Renal cortex interstitium (tissue), 11 donors: ENCODE measurements at regions not wholly inside any gene's neighbourhood (a gene's known extent, or its start where the extent isn't known, plus 50 kb on each side); places are given as distances from the start of the nearest gene placed in this dataset.

Experiments
- DNase-seq, 11 donors: peaks; one replicate each; pipeline ENCODE4 v3.0.0-alpha.2; 2013; ENCODE audit warnings: low read depth in 9 of 11, low spot score in 4 of 11; ENCODE audit errors: extremely low read depth in 1 of 11

DNA sequence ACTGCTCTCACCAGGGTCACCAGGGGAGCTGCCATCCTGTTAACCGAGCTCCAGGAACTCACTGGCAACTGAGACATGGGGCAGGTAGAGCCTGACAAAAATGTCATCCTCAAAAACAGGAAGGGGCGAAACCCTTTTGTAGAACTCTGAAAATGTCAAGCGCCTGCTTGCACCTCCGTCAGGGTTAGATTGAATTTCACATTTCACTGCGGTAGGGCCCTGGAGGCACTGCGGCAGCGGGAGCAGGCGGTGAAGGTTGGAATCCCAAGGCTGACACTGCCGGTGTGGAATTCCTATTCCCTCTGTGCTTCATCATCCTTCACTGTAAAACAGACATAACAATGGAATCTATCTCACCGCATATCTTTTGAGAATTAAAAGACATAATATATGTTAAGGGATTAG lies 142.8 kb upstream of the TMCC3 start:
- no peak for DNase-seq

DNA sequence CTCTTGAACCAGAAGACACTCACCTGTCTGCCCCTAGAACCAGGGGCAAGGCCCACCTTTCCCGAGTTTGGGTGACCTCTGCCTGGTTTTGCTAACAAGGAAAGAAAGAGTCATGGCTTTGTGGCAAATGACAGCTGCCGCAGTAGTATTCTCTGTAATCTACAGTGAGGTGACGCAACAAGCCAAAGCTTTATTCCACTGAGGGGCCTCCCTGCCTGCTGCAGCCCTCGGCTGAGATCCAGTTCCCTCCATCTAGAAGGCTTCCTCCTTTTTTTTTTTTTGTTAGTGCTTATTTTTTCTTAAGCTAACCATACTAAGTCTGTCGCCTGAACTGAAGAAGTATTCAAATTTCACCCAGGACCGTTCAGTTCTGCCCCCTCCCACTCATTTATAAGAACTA lies 142.3 kb upstream of the TMCC3 start:
- DNase-seq = no peak

DNA sequence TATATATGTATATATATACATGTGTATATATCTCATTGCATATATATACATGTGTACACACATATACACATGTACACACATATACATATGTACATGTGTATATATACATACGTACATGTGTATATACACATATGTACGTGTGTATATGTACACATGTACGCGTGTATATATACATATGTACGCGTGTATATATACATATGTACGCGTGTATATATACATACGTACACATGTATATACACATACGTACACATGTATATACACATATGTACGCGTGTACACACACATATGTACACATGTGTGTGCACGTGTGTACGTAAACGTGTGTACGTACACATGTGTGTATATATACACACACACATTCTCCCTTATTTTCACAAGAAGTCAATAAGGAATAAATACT lies 141.6 kb upstream of the TMCC3 start:
- DNase-seq = no peak

DNA sequence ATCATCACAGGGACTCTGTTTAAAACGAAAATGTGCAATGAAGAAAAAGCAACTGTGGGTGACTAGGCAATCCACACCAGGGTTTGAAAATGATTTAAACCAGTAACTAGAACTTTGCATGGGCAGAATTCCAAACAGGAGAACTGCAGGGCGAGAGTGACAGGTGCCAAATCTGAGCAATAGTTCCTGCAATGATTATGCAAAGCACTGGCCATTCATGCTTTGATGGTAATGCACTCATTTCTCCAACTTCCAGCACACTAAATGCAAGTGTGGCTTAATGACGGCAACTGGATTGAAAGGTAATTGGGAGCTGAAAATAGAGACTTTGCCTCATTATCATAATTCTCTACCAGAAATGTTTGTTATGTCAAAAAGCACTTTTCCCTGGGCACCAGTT lies 140.5 kb upstream of the TMCC3 start:
- no peak for DNase-seq

DNA sequence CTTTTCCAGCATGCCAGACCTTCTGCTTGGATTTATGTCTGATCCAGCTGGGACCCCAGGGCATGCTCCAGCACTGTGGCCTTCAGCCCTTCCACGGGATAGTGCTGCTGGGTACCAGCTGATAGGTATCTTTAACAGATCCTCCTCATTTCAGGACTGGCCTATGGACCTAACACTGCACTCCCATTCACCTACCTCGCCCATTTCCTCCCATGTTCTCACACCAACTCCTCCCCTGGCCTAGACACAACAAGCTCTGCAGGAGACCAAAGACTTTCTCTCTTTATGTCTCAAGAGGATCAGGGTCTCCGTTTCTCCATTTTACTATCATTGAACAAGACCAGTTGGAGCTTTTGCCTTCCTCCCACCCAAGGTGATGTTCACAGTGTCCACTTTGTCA lies 140.0 kb upstream of the TMCC3 start:
- no peak for DNase-seq

DNA sequence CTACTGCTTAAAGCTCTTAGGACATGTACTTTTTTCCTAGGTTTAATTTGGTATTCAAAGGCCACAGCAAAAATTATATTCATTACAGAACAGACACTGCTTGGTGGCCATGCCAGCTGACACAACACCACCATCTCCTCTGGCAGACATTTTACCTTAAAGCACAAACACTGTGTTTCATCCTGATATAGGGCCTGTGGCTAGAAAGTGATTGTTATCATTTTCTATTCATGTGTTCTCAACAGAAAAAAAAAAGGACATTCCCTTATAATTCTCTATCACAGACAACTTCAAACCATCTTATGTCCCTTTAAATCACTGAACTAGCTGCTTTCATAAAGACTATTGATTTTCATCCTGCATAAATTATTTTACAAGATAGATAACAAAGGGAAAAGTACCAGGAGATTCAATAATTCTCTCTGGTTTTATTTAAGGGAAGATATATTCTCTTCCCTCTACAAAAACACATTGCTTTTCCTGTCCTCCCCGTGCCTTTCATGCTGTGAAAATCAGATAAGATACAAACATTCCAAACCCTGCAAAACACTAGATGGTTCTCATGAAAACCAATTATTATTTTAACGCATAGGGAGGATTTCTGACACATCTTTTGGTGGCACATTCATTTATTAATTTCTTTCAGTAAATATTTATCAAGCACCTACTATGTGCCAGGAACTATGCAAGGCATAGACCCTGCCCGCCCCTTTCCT lies 139.3 kb upstream of the TMCC3 start:
- DNase-seq = no peak

DNA sequence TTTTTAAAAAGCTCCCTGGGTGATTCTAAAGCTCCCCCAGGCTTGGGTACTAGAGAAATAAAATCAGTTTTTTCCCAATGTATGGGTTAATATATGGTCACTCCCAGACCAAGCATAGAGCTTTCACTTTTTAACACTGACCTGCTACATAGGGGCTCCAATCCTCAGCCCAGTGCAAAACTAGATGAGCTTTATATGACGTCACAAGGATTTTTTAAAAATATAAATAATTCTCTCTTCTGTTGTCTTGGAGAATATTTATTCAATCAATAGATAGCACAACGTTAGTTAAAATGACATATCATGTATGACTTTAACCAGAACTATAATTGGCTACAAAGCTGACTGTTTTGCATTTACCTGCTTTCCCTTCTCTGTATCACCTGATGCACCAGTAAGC lies 137.9 kb upstream of the TMCC3 start:
- no peak for DNase-seq

DNA sequence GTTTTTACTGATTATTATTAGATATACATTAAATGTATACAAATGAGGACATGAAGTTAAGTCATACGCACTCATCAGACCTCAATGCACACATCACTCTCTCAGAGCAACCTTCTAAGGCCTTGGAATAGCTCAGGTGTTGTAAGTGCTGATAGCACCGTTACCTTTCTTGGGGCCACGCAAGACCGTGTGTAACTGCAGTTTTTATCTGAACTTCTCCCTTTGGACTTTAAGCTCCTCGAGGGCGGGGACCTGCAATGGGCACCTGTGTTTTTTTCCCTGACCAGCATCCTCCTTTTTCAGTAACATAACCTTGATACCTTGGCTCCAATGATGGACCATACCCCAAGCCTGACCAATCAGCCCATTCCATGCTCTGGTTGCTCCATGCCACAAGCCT lies 136.5 kb upstream of the TMCC3 start:
- DNase-seq = no peak

DNA sequence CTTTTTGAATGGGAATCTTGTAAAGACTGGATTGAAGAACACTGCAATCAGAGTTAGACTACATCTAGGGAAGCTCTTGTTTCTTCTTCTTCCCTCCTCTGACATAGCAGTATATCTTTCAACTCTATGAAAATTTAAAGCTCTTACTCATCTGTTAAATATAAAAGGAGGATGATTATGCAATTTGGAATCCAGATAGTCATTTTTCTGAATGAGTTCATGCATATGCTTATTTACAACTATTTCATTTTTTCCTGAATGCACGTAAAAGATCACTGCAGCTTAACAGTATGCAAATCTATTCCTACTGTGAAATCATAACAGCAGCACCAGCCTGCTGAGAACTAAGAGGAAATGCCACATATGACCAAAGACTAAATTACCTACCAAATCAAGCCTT lies 133.5 kb upstream of the TMCC3 start:
- DNase-seq = no peak

DNA sequence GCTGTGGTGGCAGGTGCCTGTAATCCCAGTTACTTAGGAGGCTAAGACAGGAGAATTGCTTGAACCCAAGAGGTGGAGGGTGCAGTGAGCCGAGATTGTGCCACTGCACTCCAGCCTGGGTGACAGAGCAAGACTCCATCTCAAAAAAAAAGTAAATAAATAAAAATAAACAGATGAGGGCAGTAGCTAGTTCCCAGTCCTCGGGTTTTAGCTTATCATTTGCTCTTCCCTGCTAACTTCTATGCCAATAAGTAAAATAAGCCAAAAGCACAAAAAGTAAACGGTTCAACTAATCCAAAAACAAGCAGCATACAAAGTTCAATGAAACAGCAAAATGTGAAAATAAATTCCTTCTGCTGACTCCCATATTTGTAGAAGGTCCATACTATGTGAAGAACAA lies 133.0 kb upstream of the TMCC3 start:
- no peak for DNase-seq

DNA sequence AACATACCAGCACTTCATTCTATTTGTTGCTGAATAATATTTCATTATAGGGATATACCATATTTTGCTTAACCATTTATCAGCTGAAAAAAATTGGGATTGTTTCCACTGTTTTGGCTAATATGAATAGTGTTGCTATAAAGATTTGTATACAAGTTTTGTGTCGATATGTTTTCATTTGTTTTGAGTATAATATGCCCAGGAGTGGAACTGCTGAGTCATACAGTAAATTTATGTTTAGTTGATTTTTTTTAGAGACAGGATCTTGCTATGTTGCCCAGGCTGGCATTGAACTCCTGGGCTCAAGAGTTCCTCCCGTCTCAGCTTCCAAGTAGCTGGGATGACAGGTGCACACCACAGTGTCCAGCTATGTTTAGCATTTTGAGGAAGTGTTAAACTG lies 131.5 kb upstream of the TMCC3 start:
- no peak for DNase-seq

DNA sequence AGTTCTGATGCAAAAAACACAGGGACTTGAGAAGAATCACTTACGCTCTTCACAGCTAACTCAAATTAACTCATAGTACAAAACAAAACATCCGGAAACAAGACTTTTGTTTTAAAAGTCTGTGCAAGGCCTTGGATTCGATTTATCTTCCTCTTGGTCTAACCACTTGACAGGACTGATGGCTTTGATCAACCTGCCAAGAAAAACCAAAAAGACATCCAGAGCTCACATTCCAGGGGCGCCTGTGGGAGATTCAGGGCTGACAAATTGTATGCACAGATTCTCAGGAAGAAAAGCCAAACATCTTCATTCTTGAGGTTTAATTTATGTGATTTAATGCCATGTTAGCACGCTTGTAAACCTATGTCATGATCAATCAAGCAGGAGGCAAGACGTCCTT lies 129.1 kb upstream of the TMCC3 start:
- peak in 6 of 11 donors; percentile 51 to 74 (median 58) for DNase-seq

DNA sequence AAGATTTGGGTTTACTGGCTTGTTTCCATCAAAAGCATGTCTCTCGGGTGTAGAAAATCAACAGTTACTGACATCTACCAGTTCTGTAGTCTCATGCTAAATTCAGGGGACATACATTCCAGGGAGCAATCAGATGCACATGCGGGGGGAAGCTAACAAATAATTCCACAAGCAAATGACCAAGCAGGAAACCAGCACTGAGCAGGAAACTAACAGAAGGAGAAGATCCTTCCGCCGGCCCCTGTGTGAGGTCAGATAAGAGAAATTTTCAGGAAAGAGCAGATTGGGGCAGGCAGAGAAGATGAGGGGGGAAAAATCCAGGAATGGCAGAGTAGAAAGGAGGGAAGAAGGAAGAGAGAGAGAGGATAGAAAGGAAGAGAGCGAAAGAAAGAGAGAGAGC lies 127.6 kb upstream of the TMCC3 start:
- no peak for DNase-seq

DNA sequence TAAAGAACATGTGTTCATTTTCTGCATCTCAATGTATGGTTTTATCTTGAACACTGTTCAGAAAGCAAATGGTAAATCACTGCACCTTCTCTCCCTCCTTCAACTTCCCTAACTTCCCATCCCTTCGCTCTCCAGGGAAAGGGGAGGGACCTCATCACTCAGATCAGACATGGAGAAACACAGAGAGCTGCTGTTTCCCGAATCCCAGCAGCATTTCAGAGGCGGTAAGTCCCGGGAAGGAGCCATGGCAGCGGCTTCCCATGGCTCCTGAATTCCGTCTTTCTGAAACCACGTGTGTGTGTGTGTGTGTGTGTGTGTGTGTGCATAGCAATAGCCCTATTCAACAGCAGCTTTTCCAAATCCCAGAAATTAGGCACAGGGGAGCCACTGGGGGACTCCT lies 125.4 kb upstream of the TMCC3 start:
- DNase-seq = no peak

DNA sequence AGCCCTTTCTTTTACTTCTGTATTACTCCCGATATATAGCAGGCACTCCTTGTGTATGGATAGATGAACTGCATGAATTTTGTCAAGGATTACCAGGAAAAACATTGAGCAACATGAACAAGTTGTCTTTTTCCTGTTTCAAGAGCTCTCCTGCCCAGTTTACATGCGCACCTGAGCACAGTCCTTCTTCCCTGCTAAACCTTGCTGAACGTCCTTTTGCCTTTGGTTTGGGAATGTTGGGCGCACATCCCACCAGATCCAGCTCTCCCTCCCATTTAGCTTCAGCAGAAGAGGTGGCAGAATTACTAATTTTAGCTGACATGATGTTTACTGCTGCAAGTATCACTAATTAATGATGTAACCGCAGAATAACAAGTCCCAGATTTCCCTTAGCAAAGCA lies 121.4 kb upstream of the TMCC3 start:
- no peak for DNase-seq

DNA sequence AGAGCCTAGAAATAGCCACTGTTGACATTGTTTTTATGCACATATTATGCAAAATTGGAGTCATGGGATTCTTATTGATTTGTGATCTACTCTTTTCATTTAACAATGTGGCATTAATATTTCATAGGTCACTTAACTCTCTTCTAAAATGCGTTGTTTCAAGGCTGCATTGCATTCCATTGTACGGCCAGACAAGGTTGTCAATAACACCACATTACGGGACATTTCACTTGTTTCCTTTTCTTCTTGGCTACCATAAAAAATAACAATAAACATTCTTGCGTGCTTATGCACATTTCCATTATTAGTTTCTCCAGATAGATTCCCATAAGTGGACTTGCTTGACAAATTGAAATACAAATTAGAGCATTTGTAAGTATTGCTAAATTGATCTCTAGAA lies 120.8 kb upstream of the TMCC3 start:
- no peak for DNase-seq

DNA sequence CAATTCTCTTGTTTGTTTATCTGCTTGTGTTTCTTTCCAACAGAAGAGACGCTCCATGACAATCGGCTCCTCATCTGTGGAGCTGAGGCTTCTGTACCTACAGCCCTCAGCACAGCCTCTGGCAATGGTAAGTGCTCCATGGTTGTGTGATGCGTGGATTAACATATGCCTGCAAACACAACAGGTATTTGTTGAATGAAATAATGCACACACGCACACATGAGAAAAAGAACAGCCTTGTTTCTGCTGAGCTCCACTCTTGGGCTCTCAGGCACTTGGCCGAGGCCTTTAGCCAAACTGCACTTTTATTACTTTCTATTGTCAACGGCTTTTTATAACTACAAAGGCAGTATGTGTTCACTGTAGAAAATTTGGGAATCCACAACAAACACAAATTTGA lies 120.4 kb upstream of the TMCC3 start:
- no peak for DNase-seq

DNA sequence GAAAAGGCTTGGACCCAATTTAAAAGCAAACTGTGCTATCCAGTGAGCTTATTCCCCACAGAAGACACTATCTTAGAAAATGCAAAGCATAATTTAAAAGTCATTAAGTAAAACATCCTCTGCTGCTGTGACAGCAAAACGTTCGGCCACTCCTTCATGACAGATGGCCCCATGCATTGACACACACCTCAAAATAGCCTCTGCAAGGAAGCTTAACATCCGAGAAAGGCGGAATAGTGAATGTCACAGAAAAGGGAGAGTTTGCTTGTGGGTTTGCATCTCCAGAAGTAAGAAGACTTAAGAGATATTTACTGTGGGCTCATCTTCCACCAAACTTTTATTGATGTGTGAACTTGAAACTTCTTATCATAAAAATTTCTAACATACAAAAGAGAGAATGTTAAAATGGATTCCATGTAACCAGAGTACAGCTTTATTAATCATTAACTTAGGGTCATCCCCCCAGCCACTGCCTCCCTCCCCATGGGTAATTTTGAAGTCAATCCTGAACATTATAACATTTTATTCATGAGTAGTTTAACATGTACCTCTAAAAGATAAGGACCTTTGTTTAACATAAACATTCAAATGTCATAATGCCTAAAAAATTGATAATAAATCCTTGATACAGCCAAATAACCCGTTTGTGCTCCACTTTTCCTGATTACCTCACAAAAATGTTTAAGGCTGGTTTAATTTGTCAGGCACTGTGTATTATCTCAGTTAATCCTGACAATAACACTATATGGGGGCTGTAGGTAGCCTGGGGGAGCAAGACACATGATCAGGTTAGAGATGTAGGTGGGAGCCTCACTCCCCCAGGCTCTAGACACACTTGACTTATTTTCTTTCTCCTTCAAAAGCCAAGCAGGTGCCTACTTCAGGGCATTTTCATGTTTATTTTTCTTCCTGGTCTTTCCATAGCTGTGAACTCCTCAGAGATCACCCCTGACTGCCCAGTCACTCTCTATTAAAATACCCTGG lies 119.7 kb upstream of the TMCC3 start:
- DNase-seq = no peak

DNA sequence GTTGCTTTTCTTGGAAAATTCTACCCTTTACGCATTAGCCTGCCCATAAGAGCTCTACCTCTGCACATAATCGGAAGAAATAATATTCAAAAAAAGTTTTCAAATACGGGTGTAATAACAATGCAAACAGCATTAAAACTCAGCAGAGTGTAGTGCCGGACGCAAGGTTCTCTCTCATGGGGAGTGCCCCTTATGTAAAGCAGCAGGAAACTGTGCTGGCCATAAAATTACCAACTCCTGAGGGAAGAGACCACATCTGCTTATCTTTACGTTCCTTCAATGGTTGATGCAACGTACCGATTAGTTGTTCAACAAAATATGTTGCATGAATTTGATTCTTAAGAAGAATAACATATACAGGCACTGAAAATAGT lies 118.7 kb upstream of the TMCC3 start:
- no peak for DNase-seq

DNA sequence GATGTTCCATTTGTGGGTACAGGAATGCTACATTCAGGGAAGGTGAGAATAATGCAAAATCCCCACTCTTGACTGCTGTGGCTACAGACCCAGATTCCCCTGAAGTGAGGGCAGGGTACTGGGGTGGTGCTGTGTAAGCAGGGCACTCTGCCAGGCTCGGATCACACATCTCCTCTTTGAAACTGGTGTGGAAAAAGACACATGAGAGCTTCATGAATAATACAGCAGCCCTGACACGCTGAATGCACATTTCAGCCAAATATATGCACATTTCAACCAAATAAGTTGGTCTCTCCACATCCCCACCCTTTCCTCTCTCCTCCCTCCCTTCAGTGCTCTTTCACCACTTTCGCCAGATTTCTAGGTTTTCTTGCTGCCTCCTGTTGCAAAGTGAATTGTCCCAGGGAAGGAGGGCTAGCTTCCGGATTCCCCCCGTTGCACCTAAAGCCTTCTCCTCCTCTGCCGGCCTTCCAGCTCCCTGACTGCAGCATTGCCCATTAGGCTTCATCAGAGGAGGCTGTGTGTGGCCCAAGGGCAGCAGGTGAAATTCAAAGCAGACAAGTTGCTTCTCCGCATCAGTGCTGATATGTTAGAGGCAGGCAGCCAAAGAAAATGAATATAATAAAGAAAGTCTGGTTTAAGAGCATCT lies 118.2 kb upstream of the TMCC3 start:
- no peak for DNase-seq
